GM23338 (cell line): ENCODE measurements at regions not wholly inside any gene's neighbourhood (a gene's known extent, or its start where the extent isn't known, plus 50 kb on each side); places are given as distances from the start of the nearest gene placed in this dataset.

ENCODE experiments used
- ATAC-seq: fragments of 200-7000 bp; cut with Tn5 transposase; 3 replicates; pipeline ENCODE4 v1.9.1; 2020
- DNase-seq: peaks from one replicate; pipeline ENCODE4 v3.0.0-alpha.2; 2015; ENCODE audit warnings: low spot score
- H2AFZ ChIP-seq: fragments of 200-600 bp; sonication (generic); 2 replicates; pipeline ENCODE4 v1.8.0; 2016; ENCODE audit warnings: antibody characterized with exemption, mild to moderate bottlenecking, moderate library complexity
- H3F3A ChIP-seq: fragments of 200-600 bp; sonication (generic); replicated peaks from 2 replicates; pipeline ENCODE4 v1.8.0; 2017; ENCODE audit warnings: antibody characterized with exemption, mixed run types, low read depth
- H3K27ac ChIP-seq: fragments of 200-600 bp; sonication (generic); 2 replicates; pipeline ENCODE4 v1.6.1; 2016; ENCODE audit warnings: low read depth
- H3K27me3 ChIP-seq: fragments of 200-600 bp; sonication (generic); 2 replicates; pipeline ENCODE4 v1.8.0; 2016; ENCODE audit warnings: mild to moderate bottlenecking, mixed run types, moderate library complexity; ENCODE audit not compliant: insufficient read depth
- H3K36me3 ChIP-seq: fragments of 200-600 bp; sonication (generic); 2 replicates; pipeline ENCODE4 v1.8.0; 2016; ENCODE audit warnings: mild to moderate bottlenecking; ENCODE audit not compliant: insufficient read depth
- H3K4me1 ChIP-seq: fragments of 200-600 bp; sonication (generic); 2 replicates; pipeline ENCODE4 v1.8.0; 2016; ENCODE audit warnings: mild to moderate bottlenecking, moderate library complexity; ENCODE audit not compliant: insufficient read depth
- H3K4me2 ChIP-seq: fragments of 200-600 bp; sonication (generic); 2 replicates; pipeline ENCODE4 v1.7.1; 2017; ENCODE audit warnings: mixed run types
- H3K4me3 ChIP-seq: fragments of 200-600 bp; sonication (generic); 2 replicates; pipeline ENCODE4 v1.6.1; 2016; ENCODE audit warnings: mixed run types
- H3K79me2 ChIP-seq: fragments of 200-600 bp; sonication (generic); replicated peaks from 2 replicates; pipeline ENCODE4 v1.8.0; 2017; ENCODE audit warnings: mild to moderate bottlenecking; ENCODE audit not compliant: insufficient read depth
- H3K9me2 ChIP-seq: fragments of 200-600 bp; sonication (generic); 2 replicates; pipeline ENCODE4 v1.8.0; 2017; ENCODE audit not compliant: insufficient read depth
- H4K20me1 ChIP-seq: fragments of 200-600 bp; sonication (generic); replicated peaks from 2 replicates; pipeline ENCODE4 v1.8.0; 2017; ENCODE audit warnings: mild to moderate bottlenecking; ENCODE audit not compliant: insufficient read depth
- H3K27ac Mint-ChIP-seq: 2 replicates; pipeline ENCODE4 v1.8.0; 2020; ENCODE audit warnings: inconsistent platforms, mild to moderate bottlenecking, moderate library complexity, mixed read lengths
- H3K27me3 Mint-ChIP-seq: 3 replicates; pipeline ENCODE4 v1.8.0; 2022; ENCODE audit warnings: low read depth, mild to moderate bottlenecking, moderate library complexity, mixed read lengths, inconsistent platforms; ENCODE audit not compliant: insufficient read depth, poor library complexity
- H3K36me3 Mint-ChIP-seq: 3 replicates; pipeline ENCODE4 v1.8.0; 2021; ENCODE audit warnings: low read depth, mild to moderate bottlenecking, inconsistent platforms, moderate library complexity, mixed read lengths
- H3K4me1 Mint-ChIP-seq: 3 replicates; pipeline ENCODE4 v1.8.0; 2020; ENCODE audit warnings: mild to moderate bottlenecking, inconsistent platforms, mixed read lengths
- H3K4me3 Mint-ChIP-seq: 3 replicates; pipeline ENCODE4 v1.8.0; 2021; ENCODE audit warnings: moderate library complexity, mild to moderate bottlenecking, inconsistent platforms, mixed read lengths
- H3K9me3 Mint-ChIP-seq: 3 replicates; pipeline ENCODE4 v1.8.0; 2020; ENCODE audit warnings: moderate library complexity, mild to moderate bottlenecking, inconsistent platforms, mixed read lengths
- EZH2 ChIP-seq: fragments of 200-600 bp; sonication (generic); IDR thresholded peaks from one replicate; pipeline ENCODE4 v1.8.0; 2017; ENCODE audit warnings: antibody characterized with exemption, mild to moderate bottlenecking, low read depth; ENCODE audit not compliant: unreplicated experiment
- JUNB ChIP-seq: IDR thresholded peaks from one replicate; pipeline ENCODE4 v1.6.1; 2016; ENCODE audit warnings: antibody characterized with exemption; ENCODE audit not compliant: unreplicated experiment
- POLR2AphosphoS5 ChIP-seq: IDR thresholded peaks from 2 replicates; pipeline ENCODE4 v1.6.1; 2016; ENCODE audit warnings: antibody characterized with exemption, low read depth
- STAT1 ChIP-seq: IDR thresholded peaks from one replicate; pipeline ENCODE4 v1.6.1; 2016; ENCODE audit warnings: antibody characterized with exemption; ENCODE audit not compliant: unreplicated experiment
- TF ChIP-seq, protein P1 (sequence below): IDR thresholded peaks from one replicate; pipeline ENCODE4 v1.6.1; 2018; ENCODE audit warnings: antibody characterized with exemption; ENCODE audit not compliant: unreplicated experiment
- TF ChIP-seq, protein P2 (sequence below): IDR thresholded peaks from 2 replicates; pipeline ENCODE4 v1.6.1; 2016; ENCODE audit warnings: antibody characterized with exemption
- TF ChIP-seq, protein P3 (sequence below), 2 experiments: fragments of 200-600 bp in 1 of 2; sonication (generic) in 1 of 2; conservative IDR thresholded peaks; 2 replicates each; pipeline versions ENCODE4 v1.5.1 to v1.6.1; 2016 to 2017; ENCODE audit warnings: antibody characterized with exemption in 2 of 2, low read depth in 2 of 2, mild to moderate bottlenecking in 2 of 2, moderate library complexity in 1 of 2

GRCh38 chr3:126267169-126267975 is 87.0 kb upstream of the ALDH1L1 start:
- Histone ChIP-seq H3K27me3 (peaks cover 6% of the 10 kb centered on the region; the same call in 1 of the 2 replicates), H3K79me2 (no peaks in the 10 kb centered on the region), H3K4me1 (peaks cover 30% of the 10 kb centered on the region), H3K4me3 (peak overlapping the region; percentile 68), H3K4me2 (peak overlapping the region; percentile 87), H2AFZ (peak overlapping the region; percentile 92), H3K36me3 (no peaks in the 10 kb centered on the region), H3F3A (no peaks in the 10 kb centered on the region; the same call in 1 of the 2 replicates), H3K9me2 (peaks cover 9% of the 10 kb centered on the region; the same call in 1 of the 2 replicates), H4K20me1 (no peaks in the 10 kb centered on the region), H3K27ac (peak overlapping the region; percentile 92)
- peak overlapping the region; percentile 66; the same call in 1 of the 2 replicates for H3K27ac Mint-ChIP-seq
- H3K4me3 Mint-ChIP-seq: peak overlapping the region; percentile 76
- ATAC-seq: peak; percentile 83
- H3K36me3 Mint-ChIP-seq: no peaks in the 10 kb centered on the region
- H3K9me3 Mint-ChIP-seq: no peaks in the 10 kb centered on the region
- peak; percentile 96 for DNase-seq
- TF ChIP-seq, protein P1, sequence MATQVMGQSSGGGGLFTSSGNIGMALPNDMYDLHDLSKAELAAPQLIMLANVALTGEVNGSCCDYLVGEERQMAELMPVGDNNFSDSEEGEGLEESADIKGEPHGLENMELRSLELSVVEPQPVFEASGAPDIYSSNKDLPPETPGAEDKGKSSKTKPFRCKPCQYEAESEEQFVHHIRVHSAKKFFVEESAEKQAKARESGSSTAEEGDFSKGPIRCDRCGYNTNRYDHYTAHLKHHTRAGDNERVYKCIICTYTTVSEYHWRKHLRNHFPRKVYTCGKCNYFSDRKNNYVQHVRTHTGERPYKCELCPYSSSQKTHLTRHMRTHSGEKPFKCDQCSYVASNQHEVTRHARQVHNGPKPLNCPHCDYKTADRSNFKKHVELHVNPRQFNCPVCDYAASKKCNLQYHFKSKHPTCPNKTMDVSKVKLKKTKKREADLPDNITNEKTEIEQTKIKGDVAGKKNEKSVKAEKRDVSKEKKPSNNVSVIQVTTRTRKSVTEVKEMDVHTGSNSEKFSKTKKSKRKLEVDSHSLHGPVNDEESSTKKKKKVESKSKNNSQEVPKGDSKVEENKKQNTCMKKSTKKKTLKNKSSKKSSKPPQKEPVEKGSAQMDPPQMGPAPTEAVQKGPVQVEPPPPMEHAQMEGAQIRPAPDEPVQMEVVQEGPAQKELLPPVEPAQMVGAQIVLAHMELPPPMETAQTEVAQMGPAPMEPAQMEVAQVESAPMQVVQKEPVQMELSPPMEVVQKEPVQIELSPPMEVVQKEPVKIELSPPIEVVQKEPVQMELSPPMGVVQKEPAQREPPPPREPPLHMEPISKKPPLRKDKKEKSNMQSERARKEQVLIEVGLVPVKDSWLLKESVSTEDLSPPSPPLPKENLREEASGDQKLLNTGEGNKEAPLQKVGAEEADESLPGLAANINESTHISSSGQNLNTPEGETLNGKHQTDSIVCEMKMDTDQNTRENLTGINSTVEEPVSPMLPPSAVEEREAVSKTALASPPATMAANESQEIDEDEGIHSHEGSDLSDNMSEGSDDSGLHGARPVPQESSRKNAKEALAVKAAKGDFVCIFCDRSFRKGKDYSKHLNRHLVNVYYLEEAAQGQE: no peak
- TF ChIP-seq, protein P2, sequence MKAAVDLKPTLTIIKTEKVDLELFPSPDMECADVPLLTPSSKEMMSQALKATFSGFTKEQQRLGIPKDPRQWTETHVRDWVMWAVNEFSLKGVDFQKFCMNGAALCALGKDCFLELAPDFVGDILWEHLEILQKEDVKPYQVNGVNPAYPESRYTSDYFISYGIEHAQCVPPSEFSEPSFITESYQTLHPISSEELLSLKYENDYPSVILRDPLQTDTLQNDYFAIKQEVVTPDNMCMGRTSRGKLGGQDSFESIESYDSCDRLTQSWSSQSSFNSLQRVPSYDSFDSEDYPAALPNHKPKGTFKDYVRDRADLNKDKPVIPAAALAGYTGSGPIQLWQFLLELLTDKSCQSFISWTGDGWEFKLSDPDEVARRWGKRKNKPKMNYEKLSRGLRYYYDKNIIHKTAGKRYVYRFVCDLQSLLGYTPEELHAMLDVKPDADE: no peak
- no peak for TF ChIP-seq JUNB
- TF ChIP-seq POLR2AphosphoS5: peak; percentile 12; the same call in 1 of the 2 replicates
- no peak for TF ChIP-seq STAT1
- no peak for TF ChIP-seq EZH2
- TF ChIP-seq, protein P3, sequence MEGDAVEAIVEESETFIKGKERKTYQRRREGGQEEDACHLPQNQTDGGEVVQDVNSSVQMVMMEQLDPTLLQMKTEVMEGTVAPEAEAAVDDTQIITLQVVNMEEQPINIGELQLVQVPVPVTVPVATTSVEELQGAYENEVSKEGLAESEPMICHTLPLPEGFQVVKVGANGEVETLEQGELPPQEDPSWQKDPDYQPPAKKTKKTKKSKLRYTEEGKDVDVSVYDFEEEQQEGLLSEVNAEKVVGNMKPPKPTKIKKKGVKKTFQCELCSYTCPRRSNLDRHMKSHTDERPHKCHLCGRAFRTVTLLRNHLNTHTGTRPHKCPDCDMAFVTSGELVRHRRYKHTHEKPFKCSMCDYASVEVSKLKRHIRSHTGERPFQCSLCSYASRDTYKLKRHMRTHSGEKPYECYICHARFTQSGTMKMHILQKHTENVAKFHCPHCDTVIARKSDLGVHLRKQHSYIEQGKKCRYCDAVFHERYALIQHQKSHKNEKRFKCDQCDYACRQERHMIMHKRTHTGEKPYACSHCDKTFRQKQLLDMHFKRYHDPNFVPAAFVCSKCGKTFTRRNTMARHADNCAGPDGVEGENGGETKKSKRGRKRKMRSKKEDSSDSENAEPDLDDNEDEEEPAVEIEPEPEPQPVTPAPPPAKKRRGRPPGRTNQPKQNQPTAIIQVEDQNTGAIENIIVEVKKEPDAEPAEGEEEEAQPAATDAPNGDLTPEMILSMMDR (conservative IDR thresholded peaks at IDR 0.05; ENCODE audit: low read depth in 2 of 2): peak in 1 of 2 experiments; percentile 29; a peak in 1 of 4 replicates
- peaks cover 23% of the 10 kb centered on the region for H3K27me3 Mint-ChIP-seq
- H3K4me1 Mint-ChIP-seq: peaks cover 31% of the 10 kb centered on the region
